ENCODE measurements at regions not wholly inside any gene's neighbourhood (a gene's known extent, or its start where the extent isn't known, plus 50 kb on each side); places are given as distances from the start of the nearest gene placed in this dataset.

DNA sequence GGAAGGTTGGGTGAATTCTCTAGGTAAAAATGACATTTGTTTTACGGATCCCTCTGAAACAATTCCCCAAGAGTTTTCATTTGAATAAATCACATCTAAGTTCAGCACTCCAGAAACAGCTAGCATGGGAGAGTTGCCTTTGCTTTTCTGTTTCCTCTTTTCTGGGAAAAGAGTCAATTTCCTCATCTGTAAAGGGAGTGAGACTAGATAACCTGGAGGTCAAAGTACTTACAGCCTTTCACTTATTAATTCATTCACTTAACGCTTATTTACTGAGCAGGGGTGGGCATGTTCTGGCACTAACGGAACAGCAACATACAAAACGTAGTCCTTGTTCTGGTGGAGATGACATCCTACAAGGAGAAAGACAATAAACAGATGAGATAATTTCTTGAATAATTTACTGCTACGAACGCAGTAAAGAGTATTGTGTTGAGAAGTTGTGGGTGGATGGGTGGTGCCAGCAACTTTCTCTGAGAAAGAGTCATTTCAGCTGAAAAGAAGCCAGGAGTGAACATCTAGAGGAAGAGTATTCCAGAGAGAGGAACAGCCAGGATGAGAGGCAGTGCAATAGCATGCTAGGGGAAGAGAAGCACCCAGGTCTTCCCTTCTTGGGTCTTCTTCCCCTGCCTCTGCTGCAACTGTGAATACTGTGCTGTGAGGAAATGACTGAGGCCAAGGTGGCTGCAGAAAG, 335.6 kb downstream of the ZSWIM6 start:
- intact Hi-C loops (cut with micrococcal nuclease): no loop called here
- Mint-ChIP-seq H3K27me3 (ENCODE audit: low read depth) (peaks cover 4% of the 10 kb centered on the region), H3K9me3 (no peaks in the 10 kb centered on the region), H3K36me3 (ENCODE audit: low read depth) (no peaks in the 10 kb centered on the region), H3K4me1 (ENCODE audit: low read depth) (peaks cover 1% of the 10 kb centered on the region), H3K4me3 (ENCODE audit: low read depth) (no peak overlapping the region), H3K27ac (no peak overlapping the region)
- no peak for DNase-seq (ENCODE audit: low spot score)

- intact Hi-C loops (cut with micrococcal nuclease): no loop called here
- Mint-ChIP-seq H3K27ac (no peak overlapping the region), H3K36me3 (ENCODE audit: low read depth) (no peaks in the 10 kb centered on the region), H3K9me3 (no peaks in the 10 kb centered on the region), H3K27me3 (ENCODE audit: low read depth) (peaks cover 3% of the 10 kb centered on the region), H3K4me1 (ENCODE audit: low read depth) (peaks cover 1% of the 10 kb centered on the region), H3K4me3 (ENCODE audit: low read depth) (no peak overlapping the region)
- no peak for DNase-seq (ENCODE audit: low spot score)
These were observed 337.5 kb downstream of the ZSWIM6 start for GRCh38 chr5:61669531-61669930.

- intact Hi-C loops (cut with micrococcal nuclease): no loop called here
- no peak for DNase-seq (ENCODE audit: low spot score)
- no peaks in the 10 kb centered on the region for H3K9me3 Mint-ChIP-seq
These were observed 338.9 kb downstream of the ZSWIM6 start for GRCh38 chr5:61670941-61671340.

DNA sequence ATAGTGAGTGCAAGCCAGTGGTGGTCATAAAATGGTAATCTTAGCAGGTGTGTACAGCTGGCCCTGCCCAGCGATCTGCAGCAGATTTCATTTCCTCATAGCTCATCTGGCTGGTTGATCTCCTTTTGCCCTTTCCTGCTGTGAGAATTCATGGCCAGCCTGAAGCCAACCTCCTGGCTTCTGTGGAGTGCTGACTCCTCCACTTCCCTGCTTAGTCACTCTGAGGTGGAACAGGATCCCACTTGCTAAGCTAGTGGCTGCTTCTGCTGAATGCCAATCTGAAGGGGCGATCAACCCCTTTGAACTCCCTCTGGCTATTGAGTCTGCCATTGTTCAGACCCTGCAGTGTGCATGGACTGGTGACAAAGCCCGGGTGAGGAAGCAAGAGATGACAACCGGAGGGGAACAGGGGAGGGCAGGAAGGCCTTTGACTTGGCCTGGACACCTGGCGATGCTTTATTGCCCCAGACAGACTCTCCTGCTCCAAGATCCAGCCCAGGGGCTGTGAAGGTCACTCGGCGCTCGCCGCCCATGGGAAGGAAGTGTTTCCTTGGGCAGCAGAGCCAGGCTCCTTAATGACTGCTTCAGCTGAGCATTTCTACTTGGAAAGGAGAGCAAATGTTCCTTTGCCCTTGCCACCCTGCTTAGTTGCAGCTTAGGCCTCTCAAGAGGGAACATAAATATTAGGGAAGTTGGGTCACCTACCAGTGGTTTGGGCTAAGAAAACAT, 341.1 kb downstream of the ZSWIM6 start:
- Mint-ChIP-seq H3K4me3 (ENCODE audit: low read depth) (no peak overlapping the region), H3K9me3 (no peaks in the 10 kb centered on the region), H3K27ac (no peak overlapping the region), H3K36me3 (ENCODE audit: low read depth) (no peaks in the 10 kb centered on the region), H3K27me3 (ENCODE audit: low read depth) (no peaks in the 10 kb centered on the region), H3K4me1 (ENCODE audit: low read depth) (no peaks in the 10 kb centered on the region)
- DNase-seq (ENCODE audit: low spot score): no peak
- intact Hi-C loops (cut with micrococcal nuclease): no loop called here

More at GRCh38 chr5:61670941-61671340, 338.9 kb downstream of the ZSWIM6 start:
- H3K36me3 Mint-ChIP-seq (ENCODE audit: low read depth): no peaks in the 10 kb centered on the region
- H3K4me1 Mint-ChIP-seq (ENCODE audit: low read depth): peaks cover 1% of the 10 kb centered on the region
- H3K4me3 Mint-ChIP-seq (ENCODE audit: low read depth): no peak overlapping the region
- H3K27me3 Mint-ChIP-seq (ENCODE audit: low read depth): no peaks in the 10 kb centered on the region
- H3K27ac Mint-ChIP-seq: no peak overlapping the region

GRCh38 chr5:61674378-61674777, 342.3 kb downstream of the ZSWIM6 start:
- intact Hi-C loops (cut with micrococcal nuclease): no loop called here
- no peak overlapping the region for H3K4me3 Mint-ChIP-seq (ENCODE audit: low read depth)
- DNase-seq (ENCODE audit: low spot score): no peak
- H3K27me3 Mint-ChIP-seq (ENCODE audit: low read depth): no peaks in the 10 kb centered on the region
- H3K27ac Mint-ChIP-seq: no peak overlapping the region
- no peaks in the 10 kb centered on the region for H3K4me1 Mint-ChIP-seq (ENCODE audit: low read depth)
- no peaks in the 10 kb centered on the region for H3K36me3 Mint-ChIP-seq (ENCODE audit: low read depth)
- H3K9me3 Mint-ChIP-seq: no peaks in the 10 kb centered on the region

DNA sequence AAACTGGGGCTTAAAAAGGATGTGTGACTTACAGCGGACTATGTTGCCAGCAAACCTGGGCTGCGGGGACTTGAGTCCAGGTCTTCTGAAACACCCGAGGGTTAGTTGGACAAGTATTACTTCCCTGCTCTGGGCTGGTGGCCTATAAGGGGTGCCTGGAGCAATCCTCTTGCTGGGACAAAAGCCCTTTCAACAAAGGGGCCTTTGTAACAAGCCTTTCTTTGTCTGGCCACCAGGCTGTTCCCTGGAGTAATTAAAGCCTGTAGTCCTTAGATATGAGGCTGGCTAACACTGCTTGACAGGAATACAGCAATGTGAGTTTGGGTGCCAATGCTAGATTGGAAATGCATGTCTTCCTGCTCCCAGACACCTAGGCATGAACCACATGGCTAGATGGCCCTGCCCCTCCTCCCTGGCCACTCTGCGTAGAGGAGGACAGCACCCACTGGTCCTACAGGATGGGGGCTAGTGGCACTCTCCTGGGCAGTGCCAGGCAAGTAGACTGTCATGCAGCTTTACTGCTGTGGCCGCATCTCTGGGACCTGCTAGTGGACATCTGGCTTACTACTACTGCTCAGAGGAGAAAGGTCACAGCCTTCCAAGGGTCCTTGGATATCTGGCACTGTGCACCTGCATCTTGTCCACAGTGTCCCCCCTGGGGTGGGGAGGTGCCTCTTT, 343.1 kb downstream of the ZSWIM6 start:
- H3K4me1 Mint-ChIP-seq (ENCODE audit: low read depth): no peaks in the 10 kb centered on the region
- no peaks in the 10 kb centered on the region for H3K27me3 Mint-ChIP-seq (ENCODE audit: low read depth)
- no peak overlapping the region for H3K27ac Mint-ChIP-seq
- no peak overlapping the region for H3K4me3 Mint-ChIP-seq (ENCODE audit: low read depth)
- DNase-seq (ENCODE audit: low spot score): no peak
- no peaks in the 10 kb centered on the region for H3K9me3 Mint-ChIP-seq
- H3K36me3 Mint-ChIP-seq (ENCODE audit: low read depth): no peaks in the 10 kb centered on the region
- intact Hi-C loops (cut with micrococcal nuclease): no loop called here

DNA sequence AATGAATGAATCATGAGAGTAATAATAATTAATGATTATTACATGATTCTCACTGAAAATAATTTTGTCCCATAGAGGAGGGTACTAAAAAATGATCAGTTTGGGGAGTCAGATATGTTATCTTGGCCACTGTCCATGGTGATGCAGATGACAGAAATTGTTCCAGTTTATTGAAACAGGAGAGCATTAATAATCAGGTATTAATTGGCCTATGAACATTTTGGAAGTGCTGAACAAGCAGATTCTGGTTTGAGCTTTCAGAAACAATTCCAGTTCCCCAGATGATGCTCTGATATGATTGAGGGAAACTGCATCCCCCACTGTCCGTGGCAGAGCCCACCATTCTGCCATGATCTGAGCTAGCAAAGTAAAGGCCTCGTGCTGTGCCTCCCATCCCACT, 345.2 kb downstream of the ZSWIM6 start:
- no peak overlapping the region for H3K27ac Mint-ChIP-seq
- intact Hi-C loops (cut with micrococcal nuclease): no loop called here
- no peaks in the 10 kb centered on the region for H3K36me3 Mint-ChIP-seq (ENCODE audit: low read depth)
- no peaks in the 10 kb centered on the region for H3K9me3 Mint-ChIP-seq
- no peaks in the 10 kb centered on the region for H3K4me1 Mint-ChIP-seq (ENCODE audit: low read depth)
- DNase-seq (ENCODE audit: low spot score): no peak
- no peak overlapping the region for H3K4me3 Mint-ChIP-seq (ENCODE audit: low read depth)
- H3K27me3 Mint-ChIP-seq (ENCODE audit: low read depth): peaks cover 4% of the 10 kb centered on the region

DNA sequence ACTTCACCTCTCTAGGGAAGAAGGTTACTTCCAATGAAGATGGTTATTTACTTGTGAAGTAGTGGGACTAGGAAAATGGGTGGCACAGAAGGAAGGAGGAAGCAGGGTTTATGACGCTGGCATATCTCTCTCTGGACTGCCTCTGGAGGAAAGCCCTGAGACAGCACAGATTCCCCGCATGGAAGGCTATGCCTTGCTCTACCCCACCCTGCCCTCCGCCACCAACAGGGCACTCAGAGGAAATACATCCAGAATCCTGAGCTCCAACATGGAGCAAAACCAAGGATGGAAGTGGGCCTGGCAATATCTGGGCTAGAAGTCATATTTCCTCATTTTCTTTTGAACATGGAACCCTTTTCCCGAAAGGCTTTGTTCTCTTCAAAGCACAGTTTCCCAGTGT, 346.9 kb downstream of the ZSWIM6 start:
- H3K27me3 Mint-ChIP-seq (ENCODE audit: low read depth): peaks cover 4% of the 10 kb centered on the region
- no peaks in the 10 kb centered on the region for H3K9me3 Mint-ChIP-seq
- H3K4me1 Mint-ChIP-seq (ENCODE audit: low read depth): no peaks in the 10 kb centered on the region
- H3K36me3 Mint-ChIP-seq (ENCODE audit: low read depth): no peaks in the 10 kb centered on the region
- H3K27ac Mint-ChIP-seq: no peak overlapping the region
- no peak overlapping the region for H3K4me3 Mint-ChIP-seq (ENCODE audit: low read depth)
- no peak for DNase-seq (ENCODE audit: low spot score)
- intact Hi-C loops (cut with micrococcal nuclease): no loop called here

- Mint-ChIP-seq H3K9me3 (no peaks in the 10 kb centered on the region), H3K27ac (no peak overlapping the region), H3K4me1 (ENCODE audit: low read depth) (no peaks in the 10 kb centered on the region), H3K36me3 (ENCODE audit: low read depth) (no peaks in the 10 kb centered on the region), H3K4me3 (ENCODE audit: low read depth) (no peak overlapping the region), H3K27me3 (ENCODE audit: low read depth) (peaks cover 4% of the 10 kb centered on the region)
- DNase-seq (ENCODE audit: low spot score): no peak
- intact Hi-C loops (cut with micrococcal nuclease): no loop called here
These were observed 347.5 kb downstream of the ZSWIM6 start for GRCh38 chr5:61679562-61679961.

DNA sequence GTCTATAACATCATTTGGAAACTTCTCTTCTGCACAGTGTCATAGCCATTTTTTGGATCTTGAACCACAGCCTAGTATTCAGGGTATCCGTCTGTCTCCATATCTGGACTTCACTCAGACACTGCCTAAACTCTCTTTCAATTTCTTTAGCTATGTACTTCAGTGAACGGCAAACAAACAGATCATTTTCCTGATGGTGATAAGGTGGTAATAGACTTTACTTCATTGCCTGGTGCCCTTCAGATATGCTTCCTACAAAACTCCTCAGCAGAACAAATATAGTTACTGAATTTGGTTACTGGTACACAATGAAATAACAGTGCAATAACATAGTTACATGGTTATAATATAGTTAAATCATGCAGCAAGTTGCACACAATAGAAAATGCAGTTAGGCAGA, 348.2 kb downstream of the ZSWIM6 start:
- H3K27ac Mint-ChIP-seq: no peak overlapping the region

GRCh38 chr5:61683148-61683547, 351.1 kb downstream of the ZSWIM6 start:
- H3K27me3 Mint-ChIP-seq (ENCODE audit: low read depth): peaks cover 7% of the 10 kb centered on the region
- no peaks in the 10 kb centered on the region for H3K4me1 Mint-ChIP-seq (ENCODE audit: low read depth)
- H3K9me3 Mint-ChIP-seq: no peaks in the 10 kb centered on the region
- intact Hi-C loops (cut with micrococcal nuclease): no loop called here
- no peak overlapping the region for H3K4me3 Mint-ChIP-seq (ENCODE audit: low read depth)
- DNase-seq (ENCODE audit: low spot score): no peak
- no peak overlapping the region for H3K27ac Mint-ChIP-seq
- no peaks in the 10 kb centered on the region for H3K36me3 Mint-ChIP-seq (ENCODE audit: low read depth)

More for the DNA sequence above, 348.2 kb downstream of the ZSWIM6 start:
- Mint-ChIP-seq H3K36me3 (ENCODE audit: low read depth) (no peaks in the 10 kb centered on the region), H3K4me1 (ENCODE audit: low read depth) (no peaks in the 10 kb centered on the region), H3K27me3 (ENCODE audit: low read depth) (peaks cover 4% of the 10 kb centered on the region), H3K4me3 (ENCODE audit: low read depth) (no peak overlapping the region), H3K9me3 (no peaks in the 10 kb centered on the region)
- DNase-seq (ENCODE audit: low spot score): no peak
- intact Hi-C loops (cut with micrococcal nuclease): no loop called here

DNA sequence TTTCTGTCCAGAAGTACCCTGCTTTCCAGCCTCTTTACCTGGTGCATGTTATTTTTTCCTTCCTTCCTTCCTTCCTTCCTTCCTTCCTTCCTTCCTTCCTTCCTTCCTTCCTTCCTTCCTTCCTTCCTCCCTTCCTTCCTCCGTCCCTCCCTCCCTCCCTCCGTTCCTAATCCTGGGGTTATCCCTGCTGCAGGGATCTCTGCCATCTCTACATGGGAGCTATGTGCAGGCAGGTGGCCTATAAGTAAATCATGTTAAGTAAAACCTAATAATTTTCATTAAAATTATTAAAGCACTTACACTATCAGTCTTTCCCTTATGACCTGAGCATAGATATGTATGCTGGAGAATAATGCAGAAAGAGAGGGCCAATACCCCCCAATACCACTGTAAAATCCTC, 351.9 kb downstream of the ZSWIM6 start:
- intact Hi-C loops (cut with micrococcal nuclease): no loop called here
- no peak for DNase-seq (ENCODE audit: low spot score)
- H3K27ac Mint-ChIP-seq: no peak overlapping the region
- no peak overlapping the region for H3K4me3 Mint-ChIP-seq (ENCODE audit: low read depth)
- no peaks in the 10 kb centered on the region for H3K4me1 Mint-ChIP-seq (ENCODE audit: low read depth)
- no peaks in the 10 kb centered on the region for H3K9me3 Mint-ChIP-seq
- no peaks in the 10 kb centered on the region for H3K36me3 Mint-ChIP-seq (ENCODE audit: low read depth)
- peaks cover 7% of the 10 kb centered on the region for H3K27me3 Mint-ChIP-seq (ENCODE audit: low read depth)

Data from activated T-helper 2 cell treated with anti-CD3 and anti-CD28 coated beads, Interferon-gamma antibody, Interleukin-2, Interleukin-4, amounts not matched to agents 10 μg/mL and 5 μg/mL and 100 μg/mL, durations not matched to agents 14 hours and 24 hours and 36 hours (primary cell).